RCC 7860 (cell line): ENCODE measurements at regions not wholly inside any gene's neighbourhood (a gene's known extent, or its start where the extent isn't known, plus 50 kb on each side); places are given as distances from the start of the nearest gene placed in this dataset.
"Not testable (repeated sequence)": the region's sequence is repeated elsewhere in the genome, so short reads cannot be mapped to it uniquely, and the experiment has no call there.

Experiments used
- DNase-seq: peaks from one replicate; pipeline ENCODE4 v3.0.0-alpha.2; 2015; ENCODE audit warnings: low spot score
- FAIRE-seq: peaks from 2 replicates; lab custom pipeline; 2012; peaks lifted over from hg19 to GRCh38; lab: Jason Lieb, UNC

DNA sequence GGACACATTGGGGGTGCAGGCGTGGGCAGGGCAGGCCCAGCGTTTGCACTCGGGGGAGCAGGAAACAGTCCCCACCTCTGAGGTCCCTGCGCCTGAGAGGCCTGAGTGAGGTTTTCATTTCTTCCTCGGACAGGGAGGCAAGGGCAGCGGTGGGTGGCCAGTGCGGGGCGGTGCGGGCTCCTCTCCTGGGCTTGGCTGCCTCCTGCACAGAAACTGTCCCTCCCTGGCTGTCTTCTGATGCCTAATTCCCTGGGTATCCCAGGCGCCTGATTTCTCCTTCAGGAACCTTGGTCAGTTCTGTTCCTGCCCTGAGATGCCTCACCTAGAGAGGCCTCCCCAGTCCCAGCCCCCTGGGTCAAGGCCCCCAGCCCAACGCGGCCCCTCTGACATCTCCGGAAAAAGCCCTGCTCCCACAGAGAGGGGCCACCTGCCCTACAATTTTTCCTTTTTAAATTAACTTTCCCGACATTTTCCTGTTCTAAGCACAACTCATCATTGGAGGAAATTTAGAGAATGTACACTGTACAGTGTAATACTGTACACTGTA lies 260.3 kb downstream of the ADGRD1 start:
- FAIRE-seq (no peak), DNase-seq (no peak)

DNA sequence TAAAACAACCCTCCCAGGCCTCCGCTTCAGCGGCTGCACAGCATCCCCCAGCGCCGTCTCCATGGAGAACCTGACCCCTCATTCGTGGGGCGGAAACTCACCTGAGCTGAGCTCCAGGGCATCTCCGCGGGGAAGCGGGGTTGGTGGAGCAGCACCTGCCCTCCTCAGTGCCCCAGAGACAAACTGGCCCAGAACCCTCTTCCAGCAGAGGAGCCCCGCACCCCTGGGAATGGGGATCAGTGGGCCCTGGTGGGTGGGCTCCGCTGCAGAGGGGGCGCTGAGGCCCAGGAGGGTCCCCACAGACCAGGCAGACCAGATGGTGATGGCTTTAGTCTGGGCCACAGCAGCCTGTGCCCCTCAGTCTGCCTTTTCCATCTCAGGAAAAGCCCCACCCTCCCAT lies 261.2 kb downstream of the ADGRD1 start:
- not testable (repeated sequence) for DNase-seq, FAIRE-seq

DNA sequence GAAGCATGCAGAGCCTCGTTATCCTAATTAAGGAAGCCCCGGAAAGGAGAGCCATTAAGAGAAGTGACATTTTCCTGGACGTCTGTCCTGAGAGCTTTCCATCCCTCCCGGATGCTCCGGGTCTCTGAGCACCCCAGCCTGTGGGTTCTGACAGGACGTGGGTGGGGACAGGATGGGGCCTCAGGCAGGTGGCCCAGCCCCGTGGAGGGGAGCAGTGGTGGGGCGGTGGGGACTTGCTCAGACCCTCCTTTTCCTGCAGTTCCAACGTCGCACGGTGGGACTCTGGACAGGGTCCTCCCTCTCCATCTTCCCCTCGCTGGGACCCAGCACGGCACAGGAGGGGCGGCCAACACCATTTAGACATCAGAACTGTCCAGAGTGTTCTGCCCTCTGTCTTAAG lies 262.9 kb downstream of the ADGRD1 start:
- DNase-seq, FAIRE-seq: not testable (repeated sequence)

DNA sequence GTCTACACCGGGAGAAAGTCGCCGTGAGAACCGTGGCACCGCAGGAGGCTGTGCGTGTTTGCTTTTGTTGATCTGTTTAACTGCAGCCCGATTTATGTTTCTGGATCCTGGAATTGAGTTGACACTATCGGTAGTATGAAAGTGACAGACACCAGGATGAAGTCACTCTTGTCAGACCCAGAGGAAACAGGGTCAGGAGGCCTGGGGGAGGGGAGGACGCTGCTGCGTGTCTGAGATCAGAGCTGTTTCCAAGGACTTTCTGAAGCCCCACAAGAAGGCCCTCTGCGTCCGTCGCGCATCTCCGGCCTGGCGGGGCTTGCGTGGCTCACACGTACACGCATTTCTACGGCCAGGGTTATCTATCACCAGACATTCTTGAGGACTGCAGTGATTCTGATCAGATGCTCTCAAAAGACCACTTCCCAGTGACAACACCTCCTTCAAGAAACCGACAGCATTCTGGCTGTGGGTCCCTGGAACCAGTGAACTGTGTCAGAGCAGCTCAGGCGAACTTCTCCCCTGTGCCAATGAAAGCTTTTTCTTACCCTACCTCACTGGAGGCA lies 263.4 kb downstream of the ADGRD1 start:
- FAIRE-seq, result no peak
- no peak for DNase-seq

DNA sequence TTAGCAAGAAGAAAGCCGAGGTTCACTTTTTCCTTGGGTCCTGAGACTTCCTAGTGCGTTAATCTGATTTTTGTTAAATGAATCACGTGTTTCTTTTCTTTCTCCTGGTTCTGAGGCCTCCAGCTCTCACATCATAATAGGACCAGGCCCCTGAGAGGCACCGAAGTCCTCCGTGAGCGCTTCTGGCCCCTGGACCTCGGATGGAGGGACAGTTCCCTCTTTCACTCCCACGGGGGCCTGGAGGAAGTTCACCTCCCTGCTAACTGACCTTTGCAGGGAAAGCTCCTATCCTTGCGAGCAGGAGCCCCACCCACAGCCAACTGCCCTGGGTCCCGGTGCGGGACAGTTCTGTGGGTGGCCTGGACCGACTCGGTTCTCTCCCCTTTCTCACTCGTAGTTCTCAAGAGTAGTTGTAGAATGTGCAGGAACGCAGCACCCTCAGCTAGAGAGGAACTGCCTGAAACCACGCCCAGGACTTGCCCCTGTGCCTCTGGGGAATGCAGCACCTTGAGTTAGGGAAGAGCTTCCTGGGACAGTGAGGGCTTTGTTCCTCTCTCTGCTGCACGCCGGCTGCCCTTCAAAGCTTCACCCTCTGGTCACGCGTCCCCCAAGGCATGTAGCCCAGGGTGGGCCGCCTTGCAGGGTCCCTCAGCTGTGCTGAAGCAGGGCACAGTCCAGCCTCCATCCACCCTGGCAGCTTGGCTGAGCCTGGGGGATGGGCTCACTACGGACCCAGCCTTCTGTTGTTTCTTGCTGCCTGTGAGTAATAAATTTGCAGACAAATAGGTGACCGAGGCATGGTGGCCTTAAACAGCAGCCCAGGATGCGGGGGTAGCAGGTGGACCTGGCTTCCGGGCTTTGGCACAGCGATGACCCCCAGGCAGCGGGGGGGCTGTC lies 264.6 kb downstream of the ADGRD1 start:
- DNase-seq (no peak), FAIRE-seq (no peak)

DNA sequence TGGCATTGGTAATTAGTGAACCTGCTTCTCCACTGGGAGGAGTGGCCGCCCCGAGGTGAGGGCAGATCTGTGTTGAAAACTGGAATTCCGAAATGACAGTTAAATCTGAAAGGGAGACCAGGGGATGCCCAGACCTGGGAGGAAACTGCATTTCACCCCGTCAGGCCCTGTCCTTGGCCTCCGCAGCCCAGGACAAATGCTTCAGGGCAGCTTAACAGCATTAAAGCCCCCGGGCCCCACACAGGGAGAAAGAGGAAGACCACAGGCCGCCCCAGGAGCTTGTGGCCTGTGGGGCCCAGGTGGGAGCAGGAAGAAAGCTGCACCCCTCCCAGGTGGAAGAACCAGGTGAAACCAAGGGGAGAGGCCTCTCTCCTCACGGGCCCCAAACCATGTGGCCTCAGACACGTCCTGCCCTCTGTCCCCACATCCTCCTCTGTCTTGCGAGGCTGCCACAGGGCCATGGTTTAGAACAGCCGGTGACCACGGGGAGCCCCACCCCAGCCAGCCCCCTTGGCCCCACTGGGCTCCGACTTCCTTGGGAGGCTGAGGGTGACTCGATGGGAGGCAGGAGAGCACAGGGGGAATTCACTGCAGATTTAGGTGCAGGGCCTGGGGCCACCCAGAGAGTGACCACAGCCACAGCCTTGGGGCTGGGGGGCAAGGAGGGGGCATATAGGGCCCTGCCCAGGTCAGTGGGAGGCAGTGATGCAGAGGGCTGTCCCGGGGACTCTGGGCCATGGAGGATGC lies 265.4 kb downstream of the ADGRD1 start:
- DNase-seq, result no peak
- no peak for FAIRE-seq

DNA sequence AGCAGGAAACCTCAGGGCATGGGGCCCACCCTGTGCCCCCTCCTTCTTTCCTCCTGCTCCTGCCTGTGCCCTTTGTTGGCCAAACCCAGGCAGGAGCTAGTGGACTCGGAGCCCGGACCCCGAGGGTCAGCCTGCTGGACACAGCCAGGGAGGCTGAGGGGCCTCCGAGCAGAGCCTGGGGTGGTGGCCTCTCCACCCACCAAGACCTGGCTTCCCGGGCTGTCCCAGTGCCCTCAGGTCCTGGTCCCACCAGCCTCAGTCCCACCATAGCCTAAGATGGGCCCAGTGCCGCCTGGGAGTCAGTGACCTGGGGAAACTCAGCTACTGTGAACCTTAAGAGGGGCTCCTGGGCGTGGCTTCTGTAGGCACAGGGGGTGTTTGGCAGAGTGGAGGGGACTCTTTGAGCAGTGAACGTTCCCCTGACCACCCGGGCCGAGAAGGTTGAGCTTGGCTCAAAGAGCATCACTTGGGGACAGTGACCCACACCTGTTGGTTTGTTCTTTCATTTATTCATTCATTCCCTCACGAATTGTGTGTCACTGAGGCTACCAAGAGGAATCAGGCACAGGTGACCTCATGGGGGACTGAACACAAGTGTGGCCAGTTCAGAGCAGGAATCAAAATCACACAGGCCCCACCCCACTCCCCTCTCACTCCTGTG lies 266.1 kb downstream of the ADGRD1 start:
- FAIRE-seq, result no peak
- DNase-seq, result no peak

DNA sequence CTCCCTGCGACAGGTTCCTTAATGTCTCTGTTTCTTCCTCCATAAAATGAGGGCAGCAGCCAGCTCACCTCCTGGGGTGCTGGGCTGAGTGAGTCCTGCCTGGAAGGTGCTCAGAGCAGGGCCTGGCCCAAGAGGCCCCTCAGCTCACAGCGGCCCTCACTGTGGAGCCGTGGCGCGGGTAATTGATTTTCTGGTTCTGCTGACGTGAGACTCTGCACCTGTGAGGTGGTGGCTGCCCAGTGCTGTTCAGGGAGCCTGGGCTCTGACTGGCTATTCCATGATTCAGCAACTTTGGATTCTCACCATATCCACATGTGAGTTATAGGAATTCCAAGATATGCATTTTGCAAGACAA lies 266.6 kb downstream of the ADGRD1 start:
- no peak for DNase-seq
- no peak for FAIRE-seq

DNA sequence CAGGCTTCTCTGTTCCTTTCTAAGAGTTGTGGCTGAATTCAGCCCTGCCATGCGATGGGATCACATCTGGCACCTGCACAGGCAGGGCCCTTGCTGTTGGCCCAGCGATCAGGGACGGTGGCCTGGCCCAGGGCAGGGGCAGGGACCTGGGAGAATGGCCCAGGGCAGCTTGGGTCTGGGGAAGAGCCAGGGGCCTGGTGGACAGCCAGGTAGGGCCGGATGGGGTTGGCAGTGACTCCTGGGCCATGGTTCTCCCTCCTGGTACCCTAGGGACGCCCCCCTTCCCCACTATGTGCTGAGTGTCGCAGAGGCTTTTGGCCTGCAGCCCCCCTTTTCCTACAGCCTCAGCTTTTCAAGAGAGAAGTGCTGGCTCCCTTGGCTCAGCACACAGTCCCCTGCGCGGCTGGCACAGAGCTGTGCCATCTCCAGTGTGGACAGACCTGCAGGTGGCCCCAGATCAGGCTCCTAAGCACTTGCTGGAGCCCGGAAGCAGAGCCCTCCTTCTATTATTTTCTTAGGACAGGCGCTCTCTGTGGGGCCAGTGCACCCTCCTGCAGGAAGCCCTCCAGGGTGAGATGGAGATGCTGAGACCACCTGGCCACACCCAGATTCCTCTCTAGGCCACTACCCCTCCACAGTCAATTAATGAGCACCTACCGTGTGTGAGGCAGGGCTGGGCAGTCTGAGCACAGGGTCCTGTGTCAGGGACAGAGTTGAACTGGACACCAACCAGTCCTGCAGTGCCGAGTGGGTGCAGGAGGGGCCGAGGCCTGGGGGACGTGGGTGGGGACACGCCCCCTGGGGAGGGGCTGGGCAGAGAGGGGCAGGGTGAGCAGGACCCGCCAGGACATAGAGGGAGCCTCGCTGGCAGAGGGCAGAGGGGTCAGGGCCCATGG lies 267.6 kb downstream of the ADGRD1 start:
- DNase-seq (no peak), FAIRE-seq (no peak)

DNA sequence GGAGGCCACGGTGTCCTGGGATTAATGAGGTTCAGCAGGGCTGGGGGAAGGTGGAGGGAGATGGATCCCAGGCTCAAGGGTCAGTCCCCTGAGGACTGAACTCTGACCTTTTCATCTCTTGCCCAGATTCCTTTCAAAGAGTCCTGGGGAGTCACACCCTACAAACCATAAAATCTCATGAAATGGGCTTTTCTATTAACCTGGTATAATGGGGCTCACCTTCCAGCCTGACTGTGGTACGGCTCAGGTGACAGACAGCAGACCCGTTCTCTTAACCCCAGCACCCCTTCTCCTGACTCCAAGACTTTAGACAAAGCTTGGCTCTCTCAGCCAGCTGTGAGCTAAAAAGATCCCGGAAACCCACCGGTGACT lies 268.2 kb downstream of the ADGRD1 start:
- FAIRE-seq, result no peak
- no peak for DNase-seq

DNA sequence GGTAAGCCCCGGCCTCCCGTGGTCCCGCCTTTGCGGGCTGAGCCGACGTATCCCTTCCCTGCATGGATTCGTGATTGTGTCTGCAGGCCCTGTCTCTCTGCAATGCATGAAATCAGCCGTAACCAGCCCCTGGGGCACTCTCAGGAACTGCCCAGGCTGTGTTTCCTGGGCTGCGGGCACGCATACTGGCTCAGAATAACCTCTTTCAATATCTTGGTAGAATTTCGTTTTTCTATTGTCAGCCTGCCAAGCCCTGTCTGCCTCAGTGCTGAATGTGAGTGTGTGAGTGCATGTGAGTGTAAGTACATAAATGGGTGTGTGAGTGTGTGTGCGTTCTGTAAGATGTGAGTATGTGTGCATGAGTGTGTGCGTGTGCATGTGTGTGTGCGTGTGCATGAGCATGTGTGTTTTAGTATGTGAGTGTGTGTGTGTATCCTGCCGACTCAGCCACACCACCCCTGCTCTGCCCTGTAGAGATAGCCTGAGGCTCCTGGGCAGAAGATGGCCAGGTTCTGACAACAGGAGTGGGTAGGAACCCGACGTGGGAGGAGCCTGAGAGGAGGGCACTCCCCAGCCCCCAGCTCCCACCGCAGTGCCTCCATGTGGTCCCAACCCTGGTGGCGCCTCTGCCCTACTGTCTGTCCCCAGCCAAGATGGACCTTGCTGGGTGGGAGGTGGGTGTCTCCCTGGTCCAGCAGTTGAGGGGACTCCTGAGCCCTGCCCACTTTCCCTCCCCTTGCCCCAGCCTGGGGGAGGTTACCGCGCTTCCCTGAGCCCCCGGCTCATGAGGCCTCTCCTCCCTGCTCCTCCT lies 268.8 kb downstream of the ADGRD1 start:
- FAIRE-seq (no peak), DNase-seq (no peak)

DNA sequence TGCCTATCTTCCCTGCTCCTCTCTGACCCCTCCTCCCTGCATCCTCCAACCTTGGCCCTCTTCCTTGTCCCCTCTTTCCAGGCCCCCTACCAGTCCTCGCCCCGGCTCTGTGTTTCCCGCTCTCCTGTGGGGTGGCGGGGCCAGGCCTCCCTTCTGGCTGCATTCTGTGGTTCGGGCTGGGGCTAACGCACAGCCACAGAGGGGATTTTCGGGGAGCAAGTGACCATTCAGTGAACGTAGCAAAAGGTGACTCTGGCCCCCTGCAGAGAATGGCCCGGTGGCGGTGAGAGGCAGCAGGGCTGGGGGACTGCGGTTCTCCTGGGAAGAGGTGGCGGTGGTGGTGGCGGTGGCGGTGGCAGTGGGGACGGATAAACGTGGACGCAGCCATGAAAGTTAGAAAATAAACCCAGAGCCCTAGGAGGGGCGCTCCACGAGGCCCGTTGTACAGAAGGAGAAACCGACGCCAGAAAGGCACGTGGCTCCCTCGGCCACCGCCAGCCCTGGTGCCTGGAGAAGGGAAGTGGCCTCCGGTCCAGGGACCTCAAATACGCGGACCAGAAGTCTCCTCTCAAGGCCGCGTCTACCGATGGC lies 269.6 kb downstream of the ADGRD1 start:
- FAIRE-seq, result no peak
- no peak for DNase-seq

DNA sequence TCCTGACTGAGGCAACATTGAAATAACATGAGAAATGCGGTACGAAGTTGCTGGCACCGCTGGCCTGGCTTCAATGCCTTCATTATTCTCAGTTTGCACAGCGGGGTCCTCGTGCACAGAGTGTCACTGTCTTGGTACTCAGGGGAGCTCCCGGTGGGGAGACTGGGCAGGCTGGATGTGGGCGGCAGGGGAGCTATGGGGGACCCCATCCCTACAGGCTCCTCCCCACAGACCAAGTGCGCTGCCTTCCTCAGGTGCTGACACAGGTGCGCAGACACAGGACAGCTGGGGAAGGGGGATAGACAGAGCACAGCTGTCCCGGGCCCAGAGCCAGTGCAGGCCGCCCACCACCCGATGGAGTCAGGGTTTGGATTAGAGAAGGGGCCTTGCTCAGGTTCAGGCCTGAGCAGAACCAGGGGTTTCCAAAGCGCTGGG lies 270.1 kb downstream of the ADGRD1 start:
- DNase-seq (no peak), FAIRE-seq (no peak)

DNA sequence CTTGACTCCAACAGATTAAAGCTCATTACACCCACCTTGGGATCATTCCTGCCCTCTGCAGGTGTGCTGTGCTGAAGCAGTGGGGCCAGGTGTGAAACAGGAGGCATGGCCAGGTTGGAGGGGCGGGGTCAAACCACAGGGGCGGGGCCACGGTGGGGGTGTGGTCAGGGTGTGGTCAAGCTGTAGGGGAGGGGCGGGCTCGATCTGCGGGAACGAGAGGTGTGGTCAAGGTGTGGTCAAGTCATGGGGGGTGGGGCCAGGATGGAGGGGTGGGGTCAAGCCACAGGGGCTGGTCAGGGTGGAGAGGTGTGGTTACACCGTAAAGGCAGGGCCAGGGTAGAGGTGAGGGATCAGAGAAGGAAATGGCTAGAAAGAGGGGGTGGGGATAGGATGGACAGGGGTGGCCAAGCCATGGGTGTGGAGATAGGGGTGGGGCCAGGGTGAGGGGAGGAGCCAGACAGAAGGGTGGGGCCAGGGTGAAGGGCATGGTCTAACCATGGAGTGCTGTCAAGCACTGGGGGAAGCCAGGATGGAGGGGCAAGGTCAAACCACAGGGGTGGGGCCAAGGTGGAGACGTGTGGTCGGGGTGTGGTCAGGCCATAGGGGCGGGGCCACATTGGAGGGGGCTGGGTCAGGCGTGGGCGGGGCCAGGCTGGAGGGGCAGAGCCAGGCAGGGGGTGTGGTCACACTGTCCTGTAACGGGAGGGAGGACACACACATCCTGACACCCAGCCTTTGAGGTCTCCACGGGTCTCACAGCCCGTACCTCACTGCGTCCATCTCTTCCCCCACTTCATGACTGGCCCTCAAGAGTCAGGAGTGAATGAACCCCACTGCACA lies 270.7 kb downstream of the ADGRD1 start:
- DNase-seq, FAIRE-seq: not testable (repeated sequence)

DNA sequence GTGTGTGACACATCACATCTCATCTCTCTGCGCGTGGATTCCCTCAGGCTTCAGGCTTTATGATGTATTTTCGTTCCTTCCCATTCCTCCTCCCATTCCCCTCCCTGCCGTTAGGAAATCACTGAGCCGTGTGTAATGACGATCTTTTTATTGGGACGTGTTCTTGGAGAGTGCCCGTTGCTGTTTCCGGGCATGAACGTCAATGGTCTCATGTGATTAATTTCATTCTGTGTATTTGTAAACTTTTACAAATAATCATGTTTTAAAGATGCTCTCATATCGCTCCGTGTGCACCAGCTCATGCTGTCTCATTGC lies 271.3 kb downstream of the ADGRD1 start:
- not testable (repeated sequence) for DNase-seq, FAIRE-seq

DNA sequence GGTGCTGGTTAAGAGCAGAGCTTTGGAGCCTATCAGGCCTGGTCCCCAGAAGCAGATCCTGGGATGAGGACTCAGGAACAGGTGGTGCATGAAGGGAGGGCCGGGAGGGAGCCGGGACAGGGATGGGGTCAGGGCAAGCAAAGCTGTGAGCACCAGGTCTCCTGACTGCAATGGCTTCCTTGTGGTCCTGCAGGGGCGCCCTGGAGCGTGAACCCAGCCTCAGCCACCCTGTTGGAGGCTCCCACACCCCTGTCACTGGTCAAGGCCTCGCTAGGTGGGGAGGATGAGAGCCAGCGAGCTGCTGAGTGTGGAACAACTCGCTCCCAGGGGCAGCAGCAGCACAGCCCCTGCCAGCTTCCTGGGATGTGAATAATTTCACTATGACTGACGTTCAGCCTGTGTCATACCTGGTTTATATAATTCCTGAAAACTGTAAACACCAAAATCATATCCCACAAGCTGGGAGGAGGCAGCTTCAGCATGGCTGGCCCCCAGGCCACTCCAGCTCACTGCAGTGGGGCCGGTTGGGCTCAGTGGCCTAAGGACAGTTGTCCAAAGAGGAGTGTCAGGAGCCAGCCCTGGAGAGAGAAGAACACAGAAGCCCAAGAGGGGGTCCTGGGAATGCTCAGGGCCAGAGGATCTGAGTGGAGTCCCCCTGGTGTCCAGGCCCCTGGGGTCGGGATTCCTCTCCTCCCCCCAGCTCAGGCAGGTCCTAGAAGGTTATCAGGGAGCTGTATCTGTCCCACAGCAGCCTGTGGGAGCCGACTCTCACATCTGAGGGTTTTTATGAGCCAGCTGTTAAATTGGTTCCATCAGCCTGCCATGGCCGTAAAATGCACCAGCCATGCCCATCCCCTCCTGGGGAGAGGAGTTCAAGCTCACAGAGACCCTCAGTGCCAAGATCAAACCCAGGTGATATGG lies 272.9 kb downstream of the ADGRD1 start:
- DNase-seq (no peak), FAIRE-seq (no peak)

DNA sequence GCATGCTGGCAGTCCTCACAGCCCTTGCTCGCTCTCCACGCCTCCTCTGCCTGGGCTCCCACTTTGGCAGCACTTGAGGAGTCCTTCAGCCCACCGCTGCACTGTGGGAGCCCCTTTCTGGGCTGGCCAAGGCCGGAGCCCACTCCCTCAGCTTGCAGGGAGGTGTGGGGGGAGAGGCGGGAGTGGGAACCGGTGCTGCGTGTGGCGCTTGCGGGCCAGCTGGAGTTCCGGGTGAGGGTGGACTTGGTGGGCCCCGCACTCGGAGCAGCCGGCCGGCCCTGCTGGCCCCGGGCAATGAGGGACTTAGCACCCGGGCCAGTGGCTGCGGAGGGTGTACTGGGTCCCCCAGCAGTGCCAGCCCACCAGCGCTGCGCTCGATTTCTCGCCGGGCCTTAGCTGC lies 273.9 kb downstream of the ADGRD1 start:
- not testable (repeated sequence) for FAIRE-seq, DNase-seq
